SK-N-SH treated with all-trans-retinoic acid at 6 μM for 48 hours (cell line): ENCODE measurements at regions not wholly inside any gene's neighbourhood (a gene's known extent, or its start where the extent isn't known, plus 50 kb on each side); places are given as distances from the start of the nearest gene placed in this dataset.

Experiments used
- ATAC-seq: fragments of 200-7000 bp; cut with Tn5 transposase; 3 replicates; pipeline ENCODE4 v1.9.1; 2020; ENCODE audit warnings: mild to moderate bottlenecking, moderate library complexity
- ARNTL ChIP-seq: fragments of 450-650 bp; formaldehyde crosslinking; IDR thresholded peaks from 2 replicates; pipeline ENCODE4 v1.5.0; 2020; ENCODE audit warnings: low read depth, mild to moderate bottlenecking, moderate library complexity, borderline replicate concordance
- BACH2 ChIP-seq: fragments of 250-450 bp; sonication (Bioruptor Pico); IDR thresholded peaks from 2 replicates; pipeline ENCODE4 v1.9.0; 2021; ENCODE audit warnings: mild to moderate bottlenecking, borderline replicate concordance
- ESRRG ChIP-seq: fragments of 250-450 bp; sonication (Bioruptor Pico); IDR thresholded peaks from 2 replicates; pipeline ENCODE4 v1.6.1; 2021; ENCODE audit warnings: mild to moderate bottlenecking
- GLIS3 ChIP-seq: fragments of 250-450 bp; sonication (Bioruptor Pico); IDR thresholded peaks from 2 replicates; pipeline ENCODE4 v1.5.0; 2020; ENCODE audit warnings: mild to moderate bottlenecking, moderate library complexity
- OSR1 ChIP-seq: fragments of 250-450 bp; sonication (Bioruptor Pico); IDR thresholded peaks from 2 replicates; pipeline ENCODE4 v1.8.0; 2022; ENCODE audit warnings: moderate library complexity, mild to moderate bottlenecking, inconsistent platforms
- PPARA ChIP-seq: fragments of 250-450 bp; sonication (Bioruptor Pico); IDR thresholded peaks from 2 replicates; pipeline ENCODE4 v1.5.0; 2020; ENCODE audit warnings: mild to moderate bottlenecking, borderline replicate concordance
- RARB ChIP-seq: fragments of 250-450 bp; sonication (Bioruptor Pico); IDR thresholded peaks from 2 replicates; pipeline ENCODE4 v1.8.0; 2021; ENCODE audit warnings: mild to moderate bottlenecking, moderate library complexity
- SNAI2 ChIP-seq: fragments of 250-450 bp; sonication (Bioruptor Pico); IDR thresholded peaks from 2 replicates; pipeline ENCODE4 v1.5.0; 2020; ENCODE audit warnings: mild to moderate bottlenecking, moderate library complexity
- TCF4 ChIP-seq: fragments of 250-450 bp; sonication (Bioruptor Pico); IDR thresholded peaks from 2 replicates; pipeline ENCODE4 v1.8.0; 2021; ENCODE audit warnings: mild to moderate bottlenecking, moderate library complexity, borderline replicate concordance
- TOX ChIP-seq: fragments of 250-450 bp; sonication (Bioruptor Pico); IDR thresholded peaks from 2 replicates; pipeline ENCODE4 v1.8.0; 2021; ENCODE audit warnings: mild to moderate bottlenecking, moderate library complexity, borderline replicate concordance
- ZC3H10 ChIP-seq: fragments of 250-450 bp; sonication (Bioruptor Pico); IDR thresholded peaks from 2 replicates; pipeline ENCODE4 v1.5.1; 2021; ENCODE audit warnings: mild to moderate bottlenecking, moderate library complexity
- ZFP3 ChIP-seq: fragments of 250-450 bp; sonication (Bioruptor Pico); IDR thresholded peaks from 2 replicates; pipeline ENCODE4 v1.5.0; 2020; ENCODE audit warnings: mild to moderate bottlenecking, moderate library complexity
- ZFP30 ChIP-seq: fragments of 450-650 bp; formaldehyde crosslinking; IDR thresholded peaks from 2 replicates; pipeline ENCODE4 v1.5.0; 2022; ENCODE audit warnings: mild to moderate bottlenecking, moderate library complexity
- ZNF565 ChIP-seq: fragments of 450-650 bp; formaldehyde crosslinking; conservative IDR thresholded peaks from 2 replicates; pipeline ENCODE4 v1.5.0; 2020; ENCODE audit warnings: low read depth, mild to moderate bottlenecking, moderate library complexity
- ZNF70 ChIP-seq: fragments of 450-650 bp; formaldehyde crosslinking; IDR thresholded peaks from 2 replicates; pipeline ENCODE4 v1.5.0; 2020; ENCODE audit warnings: mild to moderate bottlenecking, moderate library complexity
- ZNF8 ChIP-seq: fragments of 450-650 bp; formaldehyde crosslinking; IDR thresholded peaks from 2 replicates; pipeline ENCODE4 v1.5.0; 2020; ENCODE audit warnings: mild to moderate bottlenecking, moderate library complexity
- TF ChIP-seq, protein P1 (sequence below): fragments of 250-450 bp; sonication (Bioruptor Pico); IDR thresholded peaks from 2 replicates; pipeline ENCODE4 v1.5.0; 2020; ENCODE audit warnings: mild to moderate bottlenecking, moderate library complexity
- TF ChIP-seq, protein P2 (sequence below): fragments of 250-450 bp; sonication (Bioruptor Pico); IDR thresholded peaks from 2 replicates; pipeline ENCODE4 v1.8.0; 2020; ENCODE audit warnings: mild to moderate bottlenecking, moderate library complexity, borderline replicate concordance
- TF ChIP-seq, protein P3 (sequence below): fragments of 250-450 bp; sonication (Bioruptor Pico); IDR thresholded peaks from 2 replicates; pipeline ENCODE4 v1.5.1; 2021; ENCODE audit warnings: mild to moderate bottlenecking, moderate library complexity
- TF ChIP-seq, protein P4 (sequence below): fragments of 250-450 bp; sonication (Bioruptor Pico); IDR thresholded peaks from 2 replicates; pipeline ENCODE4 v1.8.0; 2021; ENCODE audit warnings: low read depth, mild to moderate bottlenecking, moderate library complexity, borderline replicate concordance

DNA sequence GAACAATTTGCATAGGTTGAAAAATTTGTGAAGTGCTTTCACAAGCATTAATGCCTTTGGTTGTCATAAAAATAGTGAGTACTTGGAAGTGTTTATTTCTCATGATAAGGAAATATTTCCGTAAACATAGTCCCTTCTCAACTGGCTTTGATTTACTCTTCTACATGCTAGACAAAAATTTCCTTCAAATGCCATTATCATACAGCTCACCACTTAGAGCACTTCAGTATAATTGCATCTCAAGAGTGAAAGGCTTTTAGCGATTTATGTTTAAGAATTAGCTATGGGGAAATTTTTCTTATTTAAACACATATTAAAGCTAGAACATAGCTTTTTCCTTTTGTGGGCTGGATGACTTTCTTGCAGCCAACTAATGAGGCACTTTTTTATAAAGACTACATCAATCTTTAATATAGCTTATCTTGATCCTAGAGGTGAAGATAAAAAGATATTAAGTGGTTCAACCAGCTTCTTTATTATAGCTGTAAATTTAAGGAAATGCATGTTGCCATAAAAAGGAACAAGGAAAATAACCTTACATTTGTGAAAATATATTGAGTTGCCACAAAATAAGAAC is 656.8 kb downstream of the SLITRK6 start:
- no peak for TF ChIP-seq RARB (CRISPR knock-in tag)
- TF ChIP-seq, protein P1, sequence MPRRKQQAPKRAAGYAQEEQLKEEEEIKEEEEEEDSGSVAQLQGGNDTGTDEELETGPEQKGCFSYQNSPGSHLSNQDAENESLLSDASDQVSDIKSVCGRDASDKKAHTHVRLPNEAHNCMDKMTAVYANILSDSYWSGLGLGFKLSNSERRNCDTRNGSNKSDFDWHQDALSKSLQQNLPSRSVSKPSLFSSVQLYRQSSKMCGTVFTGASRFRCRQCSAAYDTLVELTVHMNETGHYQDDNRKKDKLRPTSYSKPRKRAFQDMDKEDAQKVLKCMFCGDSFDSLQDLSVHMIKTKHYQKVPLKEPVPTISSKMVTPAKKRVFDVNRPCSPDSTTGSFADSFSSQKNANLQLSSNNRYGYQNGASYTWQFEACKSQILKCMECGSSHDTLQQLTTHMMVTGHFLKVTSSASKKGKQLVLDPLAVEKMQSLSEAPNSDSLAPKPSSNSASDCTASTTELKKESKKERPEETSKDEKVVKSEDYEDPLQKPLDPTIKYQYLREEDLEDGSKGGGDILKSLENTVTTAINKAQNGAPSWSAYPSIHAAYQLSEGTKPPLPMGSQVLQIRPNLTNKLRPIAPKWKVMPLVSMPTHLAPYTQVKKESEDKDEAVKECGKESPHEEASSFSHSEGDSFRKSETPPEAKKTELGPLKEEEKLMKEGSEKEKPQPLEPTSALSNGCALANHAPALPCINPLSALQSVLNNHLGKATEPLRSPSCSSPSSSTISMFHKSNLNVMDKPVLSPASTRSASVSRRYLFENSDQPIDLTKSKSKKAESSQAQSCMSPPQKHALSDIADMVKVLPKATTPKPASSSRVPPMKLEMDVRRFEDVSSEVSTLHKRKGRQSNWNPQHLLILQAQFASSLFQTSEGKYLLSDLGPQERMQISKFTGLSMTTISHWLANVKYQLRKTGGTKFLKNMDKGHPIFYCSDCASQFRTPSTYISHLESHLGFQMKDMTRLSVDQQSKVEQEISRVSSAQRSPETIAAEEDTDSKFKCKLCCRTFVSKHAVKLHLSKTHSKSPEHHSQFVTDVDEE (CRISPR knock-in tag), result no peak
- no peak for TF ChIP-seq ESRRG (CRISPR knock-in tag)
- TF ChIP-seq OSR1 (CRISPR knock-in tag), result no peak
- no peak for TF ChIP-seq SNAI2 (CRISPR knock-in tag)
- TF ChIP-seq, protein P2, sequence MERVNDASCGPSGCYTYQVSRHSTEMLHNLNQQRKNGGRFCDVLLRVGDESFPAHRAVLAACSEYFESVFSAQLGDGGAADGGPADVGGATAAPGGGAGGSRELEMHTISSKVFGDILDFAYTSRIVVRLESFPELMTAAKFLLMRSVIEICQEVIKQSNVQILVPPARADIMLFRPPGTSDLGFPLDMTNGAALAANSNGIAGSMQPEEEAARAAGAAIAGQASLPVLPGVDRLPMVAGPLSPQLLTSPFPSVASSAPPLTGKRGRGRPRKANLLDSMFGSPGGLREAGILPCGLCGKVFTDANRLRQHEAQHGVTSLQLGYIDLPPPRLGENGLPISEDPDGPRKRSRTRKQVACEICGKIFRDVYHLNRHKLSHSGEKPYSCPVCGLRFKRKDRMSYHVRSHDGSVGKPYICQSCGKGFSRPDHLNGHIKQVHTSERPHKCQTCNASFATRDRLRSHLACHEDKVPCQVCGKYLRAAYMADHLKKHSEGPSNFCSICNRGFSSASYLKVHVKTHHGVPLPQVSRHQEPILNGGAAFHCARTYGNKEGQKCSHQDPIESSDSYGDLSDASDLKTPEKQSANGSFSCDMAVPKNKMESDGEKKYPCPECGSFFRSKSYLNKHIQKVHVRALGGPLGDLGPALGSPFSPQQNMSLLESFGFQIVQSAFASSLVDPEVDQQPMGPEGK (CRISPR knock-in tag), result no peak
- TF ChIP-seq TCF4, result no peak
- TF ChIP-seq ZC3H10, result no peak
- ATAC-seq, result no peak

DNA sequence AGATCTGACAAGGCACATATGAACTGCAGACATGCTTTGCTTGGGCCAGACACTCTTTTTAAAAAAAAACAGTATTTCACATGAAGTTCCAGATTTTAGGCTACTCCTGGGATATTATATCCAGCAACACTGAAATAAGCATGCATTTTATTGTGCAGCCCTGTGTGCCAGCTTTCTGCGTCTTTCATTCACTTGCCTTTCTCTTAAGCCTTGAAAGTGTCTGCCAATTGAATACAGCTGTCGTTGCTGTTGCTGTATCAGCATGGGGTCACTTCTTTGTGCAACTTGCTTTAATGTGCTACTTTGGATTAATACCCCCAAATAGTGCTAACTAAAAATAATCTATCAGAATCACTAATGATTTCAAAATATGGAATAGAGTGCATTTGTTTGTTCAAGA is 657.8 kb downstream of the SLITRK6 start:
- no peak for ATAC-seq
- TF ChIP-seq ZNF8 (CRISPR knock-in tag), result no peak
- no peak for TF ChIP-seq BACH2 (CRISPR knock-in tag)
- TF ChIP-seq, protein P3, sequence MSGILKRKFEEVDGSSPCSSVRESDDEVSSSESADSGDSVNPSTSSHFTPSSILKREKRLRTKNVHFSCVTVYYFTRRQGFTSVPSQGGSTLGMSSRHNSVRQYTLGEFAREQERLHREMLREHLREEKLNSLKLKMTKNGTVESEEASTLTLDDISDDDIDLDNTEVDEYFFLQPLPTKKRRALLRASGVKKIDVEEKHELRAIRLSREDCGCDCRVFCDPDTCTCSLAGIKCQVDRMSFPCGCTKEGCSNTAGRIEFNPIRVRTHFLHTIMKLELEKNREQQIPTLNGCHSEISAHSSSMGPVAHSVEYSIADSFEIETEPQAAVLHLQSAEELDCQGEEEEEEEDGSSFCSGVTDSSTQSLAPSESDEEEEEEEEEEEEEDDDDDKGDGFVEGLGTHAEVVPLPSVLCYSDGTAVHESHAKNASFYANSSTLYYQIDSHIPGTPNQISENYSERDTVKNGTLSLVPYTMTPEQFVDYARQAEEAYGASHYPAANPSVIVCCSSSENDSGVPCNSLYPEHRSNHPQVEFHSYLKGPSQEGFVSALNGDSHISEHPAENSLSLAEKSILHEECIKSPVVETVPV (CRISPR knock-in tag), result no peak
- no peak for TF ChIP-seq TOX (CRISPR knock-in tag)
- TF ChIP-seq ZC3H10, result no peak
- no peak for TF ChIP-seq RARB (CRISPR knock-in tag)
- TF ChIP-seq OSR1 (CRISPR knock-in tag), result no peak
- TF ChIP-seq, protein P1 (CRISPR knock-in tag), result no peak
- no peak for TF ChIP-seq ZFP30 (CRISPR knock-in tag)
- TF ChIP-seq TCF4, result no peak
- no peak for TF ChIP-seq ZNF70 (CRISPR knock-in tag)
- TF ChIP-seq, protein P2 (CRISPR knock-in tag), result no peak
- no peak for TF ChIP-seq ESRRG (CRISPR knock-in tag)
- TF ChIP-seq ZFP3 (CRISPR knock-in tag), result no peak
- TF ChIP-seq GLIS3 (CRISPR knock-in tag), result no peak
- TF ChIP-seq, all 23 proteins: peak for 0

DNA sequence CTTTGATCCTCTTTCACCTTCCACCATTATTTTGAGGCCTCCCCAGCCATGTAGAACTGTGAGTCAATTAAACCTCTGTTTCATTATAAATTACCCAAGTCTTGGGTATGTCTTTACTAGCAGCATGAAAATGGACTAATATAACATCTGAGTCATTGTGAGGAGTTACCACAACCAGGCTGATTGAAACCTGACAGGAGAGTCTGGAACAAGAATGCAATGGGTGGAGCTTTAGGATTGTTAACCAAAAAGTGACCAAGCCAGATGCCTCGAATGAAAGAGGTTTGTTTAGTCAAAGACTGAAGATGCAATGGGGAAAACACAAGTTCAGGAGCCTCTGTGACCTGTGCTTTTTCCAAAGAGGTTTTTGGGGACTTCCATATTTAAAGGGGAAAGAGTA is 659.0 kb downstream of the SLITRK6 start:
- no peak for ATAC-seq
- TF ChIP-seq RARB (CRISPR knock-in tag) (no peak), GLIS3 (CRISPR knock-in tag) (no peak), ARNTL (CRISPR knock-in tag) (no peak), PPARA (CRISPR knock-in tag) (no peak), ZNF70 (CRISPR knock-in tag) (no peak), ZFP30 (CRISPR knock-in tag) (no peak), ESRRG (CRISPR knock-in tag) (no peak), SNAI2 (CRISPR knock-in tag) (no peak), OSR1 (CRISPR knock-in tag) (no peak), TOX (CRISPR knock-in tag) (no peak), TCF4 (no peak), ZC3H10 (no peak), ZNF565 (CRISPR knock-in tag) (no peak)
- TF ChIP-seq, protein P4, sequence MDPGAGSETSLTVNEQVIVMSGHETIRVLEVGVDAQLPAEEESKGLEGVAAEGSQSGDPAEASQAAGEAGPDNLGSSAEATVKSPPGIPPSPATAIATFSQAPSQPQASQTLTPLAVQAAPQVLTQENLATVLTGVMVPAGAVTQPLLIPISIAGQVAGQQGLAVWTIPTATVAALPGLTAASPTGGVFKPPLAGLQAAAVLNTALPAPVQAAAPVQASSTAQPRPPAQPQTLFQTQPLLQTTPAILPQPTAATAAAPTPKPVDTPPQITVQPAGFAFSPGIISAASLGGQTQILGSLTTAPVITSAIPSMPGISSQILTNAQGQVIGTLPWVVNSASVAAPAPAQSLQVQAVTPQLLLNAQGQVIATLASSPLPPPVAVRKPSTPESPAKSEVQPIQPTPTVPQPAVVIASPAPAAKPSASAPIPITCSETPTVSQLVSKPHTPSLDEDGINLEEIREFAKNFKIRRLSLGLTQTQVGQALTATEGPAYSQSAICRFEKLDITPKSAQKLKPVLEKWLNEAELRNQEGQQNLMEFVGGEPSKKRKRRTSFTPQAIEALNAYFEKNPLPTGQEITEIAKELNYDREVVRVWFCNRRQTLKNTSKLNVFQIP, result no peak
- TF ChIP-seq, protein P2 (CRISPR knock-in tag), result no peak
